GM12878 (cell line): ENCODE measurements at regions not wholly inside any gene's neighbourhood (a gene's known extent, or its start where the extent isn't known, plus 50 kb on each side); places are given as distances from the start of the nearest gene placed in this dataset.

Experiments
- ATAC-seq: fragments of 200-7000 bp; cut with Tn5 transposase; 3 replicates; pipeline ENCODE4 v1.9.1; 2020; ENCODE audit warnings: mild to moderate bottlenecking, moderate library complexity
- BruUV-seq: library from RNA; stranded (reverse); fragments of 400-500 nt; replicated peaks from 2 replicates; lab custom pipeline; 2021; lab: Mats Ljungman, UMichigan
- CTCF ChIA-PET: fragments of 300-600 bp; sonication (Branson Sonifier 250); formaldehyde crosslinking; extraction: SDS; loops from one replicate; lab custom pipeline; 2021; ENCODE audit warnings: inconsistent platforms; lab: Yijun Ruan, JAX
- POLR2A ChIA-PET: fragments of 350-600 bp; formaldehyde crosslinking; extraction: SDS; loops from one replicate; lab custom pipeline; 2021; ENCODE audit warnings: inconsistent platforms; lab: Charles Lee
- RAD21 ChIA-PET: fragments of 300-600 bp; sonication (Branson Sonifier 250); formaldehyde crosslinking; loops from one replicate; lab custom pipeline; 2023; ENCODE audit warnings: antibody characterized with exemption; ENCODE audit not compliant: unreplicated experiment; lab: Charles Lee
- SMC1A ChIA-PET: fragments of 300-600 bp; sonication (Branson Sonifier 250); formaldehyde crosslinking; loops from one replicate; lab custom pipeline; 2023; ENCODE audit not compliant: unreplicated experiment, uncharacterized antibody; lab: Charles Lee
- DNase-seq: peaks from one replicate; pipeline ENCODE4 v3.0.0-alpha.2; 2011; ENCODE audit warnings: low read depth, low spot score
- FAIRE-seq: peaks from 3 replicates; lab custom pipeline; 2011; peaks lifted over from hg19 to GRCh38; lab: Jason Lieb, UNC
- H2AFZ ChIP-seq: 2 replicates; pipeline ENCODE4 v1.6.0; 2011; ENCODE audit warnings: low read depth, low read length, control low read depth; ENCODE audit not compliant: control insufficient read depth
- H3K27ac ChIP-seq: 2 replicates; pipeline ENCODE4 v1.5.1; 2011; ENCODE audit warnings: control low read depth; ENCODE audit not compliant: control insufficient read depth, insufficient read depth
- H3K27me3 ChIP-seq, 2 experiments: replicated peaks in 1 of 2; 2 replicates each; pipeline versions ENCODE4 v1.6.0 to v1.6.1; 2011; ENCODE audit warnings: low read length in 1 of 2; ENCODE audit not compliant: control insufficient read depth in 2 of 2, insufficient read depth in 2 of 2
- H3K36me3 ChIP-seq, 2 experiments: 2 replicates each; pipeline ENCODE4 v1.5.1; 2011; ENCODE audit warnings: low read length in 1 of 2; ENCODE audit not compliant: control insufficient read depth in 2 of 2, insufficient read depth in 2 of 2
- H3K4me1 ChIP-seq: 2 replicates; pipeline ENCODE4 v1.6.1; 2011; ENCODE audit warnings: mild to moderate bottlenecking, low read length, moderate library complexity, mixed read lengths; ENCODE audit not compliant: control insufficient read depth, insufficient read depth
- H3K4me2 ChIP-seq: 2 replicates; pipeline ENCODE4 v1.6.0; 2011; ENCODE audit warnings: control low read depth; ENCODE audit not compliant: control insufficient read depth, insufficient read depth
- H3K4me3 ChIP-seq: fragments of 200-600 bp; sonication (generic); 2 replicates; pipeline ENCODE4 v1.5.1; 2016
- H3K79me2 ChIP-seq: 2 replicates; pipeline ENCODE4 v1.6.0; 2011; ENCODE audit warnings: low read length; ENCODE audit not compliant: control insufficient read depth, insufficient read depth
- H3K9ac ChIP-seq: 2 replicates; pipeline ENCODE4 v1.8.0; 2011; ENCODE audit warnings: low read length, control low read depth, mixed read lengths; ENCODE audit not compliant: control insufficient read depth, insufficient read depth
- H3K9me3 ChIP-seq: replicated peaks from 3 replicates; pipeline ENCODE4 v1.5.1; 2011; ENCODE audit warnings: mild to moderate bottlenecking, low read length; ENCODE audit not compliant: control insufficient read depth, insufficient read depth
- H4K20me1 ChIP-seq: 2 replicates; pipeline ENCODE4 v1.6.0; 2011; ENCODE audit not compliant: control insufficient read depth, insufficient read depth
- HDAC2 ChIP-seq: fragments of 200-600 bp; sonication (generic); IDR thresholded peaks from 2 replicates; pipeline ENCODE4 v1.6.1; 2017
- STAT1 ChIP-seq: fragments of 450-650 bp; conservative IDR thresholded peaks from 2 replicates; pipeline ENCODE4 v1.6.1; 2014; ENCODE audit warnings: antibody characterized with exemption, mild to moderate bottlenecking
- SUZ12 ChIP-seq: fragments of 200-600 bp; sonication (generic); IDR thresholded peaks from one replicate; pipeline ENCODE4 v1.6.1; 2018; ENCODE audit warnings: antibody characterized with exemption, mild to moderate bottlenecking; ENCODE audit not compliant: unreplicated experiment
- TBL1XR1 ChIP-seq: IDR thresholded peaks from 2 replicates; pipeline ENCODE4 v1.6.1; 2012; ENCODE audit warnings: low read depth, low read length, improper control_type of control experiment
- WRNIP1 ChIP-seq: IDR thresholded peaks from 2 replicates; pipeline ENCODE4 v1.6.1; 2011; ENCODE audit warnings: low read depth, low read length, improper control_type of control experiment, borderline replicate concordance
- WGBS: methylation state at CpG from one replicate; pipeline ENCODE4 v1.1.6; 2016; ENCODE audit warnings: low lambda C conversion rate; ENCODE audit not compliant: insufficient replicate concordance, insufficient coverage; ENCODE audit errors: missing lambda C conversion rate; 5-methylcytosine and 5-hydroxymethylcytosine counted together
- in situ Hi-C: fragments of 300-500 bp; cut with MboI; formaldehyde crosslinking; loops from 9 replicates; pipeline ENCODE4 v1.14.3; 2018; ENCODE audit warnings: mixed read lengths
- intact Hi-C: fragments of 100-400 bp; cut with micrococcal nuclease; formaldehyde crosslinking; loops from one replicate; pipeline ENCODE4 v1.14.2; 2022; ENCODE audit not compliant: unreplicated experiment
- TF ChIP-seq, protein P1 (sequence below): fragments of 450-650 bp; IDR thresholded peaks from 2 replicates; pipeline ENCODE4 v1.6.1; 2017; ENCODE audit warnings: mild to moderate bottlenecking, moderate library complexity

DNA sequence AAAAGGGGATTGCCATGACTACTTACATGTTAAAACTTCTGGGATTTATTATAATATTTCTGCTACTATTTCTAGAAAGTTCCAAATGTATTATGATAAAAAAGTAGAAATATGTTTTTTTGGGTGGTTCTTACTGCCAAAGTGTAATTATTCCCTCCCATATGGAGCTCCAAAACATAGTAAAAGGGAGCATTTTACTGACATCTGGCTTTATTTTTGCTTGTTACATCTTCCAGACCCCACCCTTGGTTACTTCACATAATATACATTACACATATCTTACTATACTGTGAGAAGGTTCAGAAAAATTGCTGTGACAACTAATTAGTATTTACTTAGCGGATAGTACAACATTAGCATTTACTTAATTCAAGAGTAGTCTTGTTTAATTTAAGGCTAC, 205.1 kb upstream of the TLL1 start:
- no peak for DNase-seq

More for the DNA sequence above, 205.1 kb upstream of the TLL1 start:
- intact Hi-C loops (no loop called here), in situ Hi-C loops (no loop called here)
- POLR2A ChIA-PET: no interaction called here
- ATAC-seq: no peak
- no peak for FAIRE-seq
- SMC1A ChIA-PET: no interaction called here
- no peaks in the 10 kb centered on the region for H3K27me3 ChIP-seq
- H3K9ac ChIP-seq: no peak overlapping the region
- no peak overlapping the region for H3K4me2 ChIP-seq
- RAD21 ChIA-PET: no interaction called here
- H3K36me3 ChIP-seq: no peaks in the 10 kb centered on the region
- TF ChIP-seq SUZ12 (no peak), HDAC2 (no peak), WRNIP1 (no peak), TBL1XR1 (no peak), STAT1 (no peak)
- TF ChIP-seq, protein P1, sequence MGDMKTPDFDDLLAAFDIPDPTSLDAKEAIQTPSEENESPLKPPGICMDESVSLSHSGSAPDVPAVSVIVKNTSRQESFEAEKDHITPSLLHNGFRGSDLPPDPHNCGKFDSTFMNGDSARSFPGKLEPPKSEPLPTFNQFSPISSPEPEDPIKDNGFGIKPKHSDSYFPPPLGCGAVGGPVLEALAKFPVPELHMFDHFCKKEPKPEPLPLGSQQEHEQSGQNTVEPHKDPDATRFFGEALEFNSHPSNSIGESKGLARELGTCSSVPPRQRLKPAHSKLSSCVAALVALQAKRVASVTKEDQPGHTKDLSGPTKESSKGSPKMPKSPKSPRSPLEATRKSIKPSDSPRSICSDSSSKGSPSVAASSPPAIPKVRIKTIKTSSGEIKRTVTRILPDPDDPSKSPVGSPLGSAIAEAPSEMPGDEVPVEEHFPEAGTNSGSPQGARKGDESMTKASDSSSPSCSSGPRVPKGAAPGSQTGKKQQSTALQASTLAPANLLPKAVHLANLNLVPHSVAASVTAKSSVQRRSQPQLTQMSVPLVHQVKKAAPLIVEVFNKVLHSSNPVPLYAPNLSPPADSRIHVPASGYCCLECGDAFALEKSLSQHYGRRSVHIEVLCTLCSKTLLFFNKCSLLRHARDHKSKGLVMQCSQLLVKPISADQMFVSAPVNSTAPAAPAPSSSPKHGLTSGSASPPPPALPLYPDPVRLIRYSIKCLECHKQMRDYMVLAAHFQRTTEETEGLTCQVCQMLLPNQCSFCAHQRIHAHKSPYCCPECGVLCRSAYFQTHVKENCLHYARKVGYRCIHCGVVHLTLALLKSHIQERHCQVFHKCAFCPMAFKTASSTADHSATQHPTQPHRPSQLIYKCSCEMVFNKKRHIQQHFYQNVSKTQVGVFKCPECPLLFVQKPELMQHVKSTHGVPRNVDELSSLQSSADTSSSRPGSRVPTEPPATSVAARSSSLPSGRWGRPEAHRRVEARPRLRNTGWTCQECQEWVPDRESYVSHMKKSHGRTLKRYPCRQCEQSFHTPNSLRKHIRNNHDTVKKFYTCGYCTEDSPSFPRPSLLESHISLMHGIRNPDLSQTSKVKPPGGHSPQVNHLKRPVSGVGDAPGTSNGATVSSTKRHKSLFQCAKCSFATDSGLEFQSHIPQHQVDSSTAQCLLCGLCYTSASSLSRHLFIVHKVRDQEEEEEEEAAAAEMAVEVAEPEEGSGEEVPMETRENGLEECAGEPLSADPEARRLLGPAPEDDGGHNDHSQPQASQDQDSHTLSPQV: no peak
- no peaks in the 10 kb centered on the region for H4K20me1 ChIP-seq
- H3K4me3 ChIP-seq: no peak overlapping the region
- no peaks in the 10 kb centered on the region for H3K79me2 ChIP-seq
- WGBS: 38% methylated on average over 1 of the region's 1 CpG
- no TSS peak for BruUV-seq
- H2AFZ ChIP-seq: no peak overlapping the region
- no peak overlapping the region for H3K27ac ChIP-seq
- CTCF ChIA-PET: no interaction called here
- no peaks in the 10 kb centered on the region for H3K9me3 ChIP-seq
- no peaks in the 10 kb centered on the region for H3K4me1 ChIP-seq
